ENCODE measurements at regions not wholly inside any gene's neighbourhood (a gene's known extent, or its start where the extent isn't known, plus 50 kb on each side); places are given as distances from the start of the nearest gene placed in this dataset.
"Not testable (repeated sequence)": the region's sequence is repeated elsewhere in the genome, so short reads cannot be mapped to it uniquely, and the experiment has no call there.

GRCh38 chr15:96487245-96487644 lies 156.7 kb downstream of the NR2F2 start:
- Histone ChIP-seq H3K27ac (no peak overlapping the region), H3K27me3 (peaks cover 19% of the 10 kb centered on the region), H3K4me3 (no peak overlapping the region), H3K9me3 (ENCODE audit: low read depth) (no peaks in the 10 kb centered on the region), H3K4me1 (ENCODE audit: low read depth) (no peaks in the 10 kb centered on the region), H3K36me3 (no peaks in the 10 kb centered on the region)
- TF ChIP-seq CTCF (IDR thresholded peaks at IDR 0.05; ENCODE audit: low read depth, low read length): no peak
- DNase-seq (ENCODE audit: low read depth in 1 of 2, low spot score in 1 of 2): no peak

- peak overlapping the region; percentile 48 for H3K4me3 ChIP-seq
Measured at GRCh38 chr15:96491066-96491699, 160.7 kb downstream of the NR2F2 start.

GRCh38 chr15:96491700-96492644 lies 161.5 kb downstream of the NR2F2 start:
- Histone ChIP-seq H3K27me3 (peaks cover 21% of the 10 kb centered on the region), H3K4me3 (peak overlapping the region; percentile 48)
- not testable (repeated sequence) for H3K9me3 ChIP-seq (ENCODE audit: low read depth); H3K4me1 ChIP-seq (ENCODE audit: low read depth); H3K36me3 ChIP-seq; H3K27ac ChIP-seq
- peak in 1 of 2 donors; percentile 29 for DNase-seq (ENCODE audit: low read depth in 1 of 2, low spot score in 1 of 2)

More at GRCh38 chr15:96491066-96491699, 160.7 kb downstream of the NR2F2 start:
- peaks cover 24% of the 10 kb centered on the region for H3K27me3 ChIP-seq
- H3K9me3 ChIP-seq (ENCODE audit: low read depth); H3K27ac ChIP-seq; H3K4me1 ChIP-seq (ENCODE audit: low read depth); H3K36me3 ChIP-seq; DNase-seq (ENCODE audit: low read depth in 1 of 2, low spot score in 1 of 2): not testable (repeated sequence)

GRCh38 chr15:96494505-96494904 lies 164.0 kb downstream of the NR2F2 start:
- no peak overlapping the region for H3K27ac ChIP-seq
- peaks cover 5% of the 10 kb centered on the region for H3K27me3 ChIP-seq
- no peaks in the 10 kb centered on the region for H3K9me3 ChIP-seq (ENCODE audit: low read depth)
- no peak for TF ChIP-seq CTCF (IDR thresholded peaks at IDR 0.05; ENCODE audit: low read depth, low read length)
- no peak for DNase-seq (ENCODE audit: low read depth in 1 of 2, low spot score in 1 of 2)
- no peak overlapping the region for H3K4me3 ChIP-seq
- H3K36me3 ChIP-seq: no peaks in the 10 kb centered on the region
- no peaks in the 10 kb centered on the region for H3K4me1 ChIP-seq (ENCODE audit: low read depth)

GRCh38 chr15:96495386-96495785 lies 164.9 kb downstream of the NR2F2 start:
- Histone ChIP-seq H3K36me3 (no peaks in the 10 kb centered on the region), H3K4me1 (ENCODE audit: low read depth) (no peaks in the 10 kb centered on the region), H3K27me3 (peaks cover 5% of the 10 kb centered on the region), H3K4me3 (no peak overlapping the region), H3K9me3 (ENCODE audit: low read depth) (no peaks in the 10 kb centered on the region), H3K27ac (no peak overlapping the region)
- DNase-seq (ENCODE audit: low read depth in 1 of 2, low spot score in 1 of 2): no peak
- TF ChIP-seq CTCF (IDR thresholded peaks at IDR 0.05; ENCODE audit: low read depth, low read length): no peak

- Histone ChIP-seq H3K27ac (no peak overlapping the region), H3K4me3 (no peak overlapping the region), H3K4me1 (ENCODE audit: low read depth) (no peaks in the 10 kb centered on the region), H3K27me3 (no peaks in the 10 kb centered on the region), H3K9me3 (ENCODE audit: low read depth) (no peaks in the 10 kb centered on the region), H3K36me3 (no peaks in the 10 kb centered on the region)
- no peak for TF ChIP-seq CTCF (IDR thresholded peaks at IDR 0.05; ENCODE audit: low read depth, low read length)
- DNase-seq (ENCODE audit: low read depth in 1 of 2, low spot score in 1 of 2): no peak
Measured at GRCh38 chr15:96497951-96498350, 167.5 kb downstream of the NR2F2 start.
